Ectodermal cell (in vitro differentiated cells): ENCODE measurements at regions not wholly inside any gene's neighbourhood (a gene's known extent, or its start where the extent isn't known, plus 50 kb on each side); places are given as distances from the start of the nearest gene placed in this dataset.

Experiments used
- H3K27ac ChIP-seq: 2 replicates; pipeline ENCODE4 v1.7.0; 2013; ENCODE audit warnings: mild to moderate bottlenecking, low read depth, low read length; ENCODE audit not compliant: insufficient read depth, poor library complexity, severe bottlenecking
- H3K27me3 ChIP-seq: 2 replicates; pipeline ENCODE4 v1.7.0; 2013; ENCODE audit warnings: mild to moderate bottlenecking, low read length; ENCODE audit not compliant: insufficient read depth, control insufficient read depth, poor library complexity, severe bottlenecking
- H3K36me3 ChIP-seq: one replicate; pipeline ENCODE4 v1.7.0; 2013; ENCODE audit warnings: low read length; ENCODE audit not compliant: control insufficient read depth, insufficient read depth
- H3K4me1 ChIP-seq: one replicate; pipeline ENCODE4 v1.7.0; 2013; ENCODE audit warnings: low read length; ENCODE audit not compliant: control insufficient read depth, insufficient read depth
- H3K4me3 ChIP-seq: 2 replicates; pipeline ENCODE4 v1.7.0; 2013; ENCODE audit warnings: low read depth, low read length, control low read depth; ENCODE audit not compliant: insufficient read depth
- H3K9me3 ChIP-seq: 2 replicates; pipeline ENCODE4 v1.7.0; 2013; ENCODE audit warnings: mild to moderate bottlenecking, low read length, moderate library complexity; ENCODE audit not compliant: control insufficient read depth
- WGBS, 2 experiments: methylation state at CpG; one replicate each; pipeline ENCODE4 v1.1.7; 2013; ENCODE audit warnings: missing lambda C conversion rate in 2 of 2; 5-methylcytosine and 5-hydroxymethylcytosine counted together

DNA sequence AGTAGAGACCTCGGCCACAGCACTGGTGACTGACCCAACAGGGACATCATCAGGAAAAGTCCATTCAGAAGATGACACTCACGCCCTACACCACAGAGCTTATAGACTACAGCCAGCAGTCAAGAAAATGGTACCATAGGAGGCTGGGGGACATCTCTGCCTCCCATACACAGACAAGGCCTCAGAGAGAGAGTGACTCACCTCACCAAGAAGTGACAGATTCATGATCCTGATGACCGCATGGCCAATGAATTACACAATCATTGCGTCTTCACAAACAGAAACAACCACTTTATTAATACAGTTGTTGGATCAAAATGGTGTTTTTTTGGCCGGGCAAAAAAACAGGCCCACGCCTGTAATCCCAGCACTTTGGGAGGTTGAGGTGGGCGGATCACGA, 260.8 kb upstream of the TSHZ3 start:
- Histone ChIP-seq H3K36me3 (no peaks in the 10 kb centered on the region), H3K27me3 (no peaks in the 10 kb centered on the region), H3K4me3 (no peak overlapping the region), H3K9me3 (no peaks in the 10 kb centered on the region), H3K27ac (no peak overlapping the region), H3K4me1 (no peaks in the 10 kb centered on the region)
- 90 to 92% methylated on average over 7 to 8 of the region's 8 CpGs for WGBS, 2 experiments

DNA sequence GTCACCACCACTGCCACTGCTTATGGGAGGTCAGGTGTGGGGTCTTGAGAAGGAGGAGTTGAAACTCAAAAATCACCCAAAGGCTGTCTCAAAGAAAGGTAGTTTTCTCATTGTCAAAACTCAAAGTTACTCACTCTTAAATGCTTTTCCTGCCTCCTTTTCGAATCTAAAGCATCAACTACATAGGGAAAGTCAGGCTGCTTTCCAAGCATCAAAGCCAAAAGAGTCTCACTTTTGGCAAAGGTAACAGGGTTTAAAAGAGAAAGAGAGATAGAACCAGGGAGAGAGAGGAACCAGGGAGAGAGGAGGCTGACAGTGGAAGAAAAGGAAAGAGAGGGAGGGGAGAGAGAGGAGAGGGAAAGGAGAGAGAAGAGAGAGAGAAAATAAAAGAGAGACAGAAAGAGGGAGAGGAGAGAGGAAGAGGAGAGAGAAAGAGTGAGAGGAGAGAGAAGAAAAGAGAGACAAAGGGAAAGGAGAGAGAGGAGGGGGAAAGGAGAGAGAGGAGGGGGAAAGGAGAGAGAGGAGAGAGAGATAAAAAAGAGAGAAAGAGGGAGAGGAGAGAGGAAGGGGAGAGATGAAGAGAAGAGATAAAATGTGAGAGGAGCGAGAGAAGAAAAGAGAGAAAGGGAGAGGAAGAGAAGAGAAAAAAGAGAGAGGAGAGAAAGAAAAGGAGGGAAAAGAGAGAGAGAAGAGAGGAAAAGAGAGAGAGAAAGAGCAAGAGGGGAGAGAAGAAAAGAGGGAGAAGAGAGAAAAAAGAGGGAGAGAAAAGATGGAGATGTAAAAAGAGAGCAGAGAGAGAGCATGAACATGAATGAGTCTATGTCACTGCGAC, 262.0 kb upstream of the TSHZ3 start:
- no peak overlapping the region for H3K4me3 ChIP-seq

DNA sequence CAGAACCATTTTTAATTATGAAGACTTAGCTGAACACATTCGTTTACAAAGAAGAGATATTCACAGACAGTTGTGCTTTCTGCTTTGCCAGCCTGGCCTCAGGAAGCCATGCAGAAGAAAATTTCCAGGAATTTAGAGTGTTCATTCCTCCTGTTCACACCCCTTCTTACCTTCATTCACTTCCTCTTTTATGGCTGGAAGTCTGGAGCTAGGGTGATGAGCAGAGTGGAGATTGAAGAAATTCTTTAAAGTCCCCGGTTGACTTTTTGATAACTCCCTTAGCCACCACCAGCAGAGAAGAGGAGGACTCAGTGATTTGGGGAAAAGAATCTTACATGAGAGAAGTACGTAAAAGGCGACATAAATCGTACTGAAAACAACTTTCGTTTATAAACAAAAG, 263.6 kb upstream of the TSHZ3 start:
- no peaks in the 10 kb centered on the region for H3K36me3 ChIP-seq
- no peak overlapping the region for H3K27ac ChIP-seq
- no peaks in the 10 kb centered on the region for H3K4me1 ChIP-seq
- H3K4me3 ChIP-seq, result no peak overlapping the region
- H3K9me3 ChIP-seq, result no peaks in the 10 kb centered on the region
- H3K27me3 ChIP-seq, result no peaks in the 10 kb centered on the region
- WGBS, 2 experiments, result 91 to 92% methylated on average over 1 to 5 of the region's 6 CpGs

More for the DNA sequence above, 262.0 kb upstream of the TSHZ3 start:
- no peaks in the 10 kb centered on the region for H3K4me1 ChIP-seq
- no peaks in the 10 kb centered on the region for H3K36me3 ChIP-seq
- WGBS, 2 experiments, result 91 to 94% methylated on average over 3 of the region's 3 CpGs
- no peaks in the 10 kb centered on the region for H3K9me3 ChIP-seq
- no peaks in the 10 kb centered on the region for H3K27me3 ChIP-seq
- H3K27ac ChIP-seq, result no peak overlapping the region

DNA sequence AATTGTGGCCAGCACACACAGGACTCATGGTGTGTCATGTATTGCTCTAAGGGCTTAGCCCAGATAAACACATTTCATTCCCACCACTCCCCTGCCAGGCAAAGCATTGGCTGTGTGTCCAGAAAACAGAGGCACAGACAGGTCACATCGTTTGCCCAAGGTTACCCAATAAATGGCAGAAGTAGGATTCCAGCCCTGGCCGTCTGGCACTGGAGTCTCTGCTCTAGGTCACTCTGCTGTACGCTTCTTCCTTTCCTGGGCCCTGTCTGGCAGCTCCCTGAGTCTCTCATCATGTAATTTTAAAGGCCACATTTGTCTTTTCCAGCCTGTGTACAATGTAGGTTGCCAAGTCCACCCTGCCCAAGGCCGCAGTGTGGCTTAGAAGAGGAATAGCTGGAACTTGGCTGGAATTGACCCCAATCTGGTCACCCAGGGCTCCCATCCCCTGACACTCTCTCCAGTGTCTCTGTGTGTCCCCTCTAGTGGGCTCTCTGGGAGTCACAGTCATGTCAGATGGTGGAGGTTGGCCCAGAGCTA, 264.5 kb upstream of the TSHZ3 start:
- no peaks in the 10 kb centered on the region for H3K9me3 ChIP-seq
- H3K4me1 ChIP-seq, result no peaks in the 10 kb centered on the region
- no peaks in the 10 kb centered on the region for H3K36me3 ChIP-seq
- H3K4me3 ChIP-seq, result no peak overlapping the region
- H3K27ac ChIP-seq, result no peak overlapping the region
- 89 to 91% methylated on average over 4 of the region's 4 CpGs for WGBS, 2 experiments
- H3K27me3 ChIP-seq, result no peaks in the 10 kb centered on the region

DNA sequence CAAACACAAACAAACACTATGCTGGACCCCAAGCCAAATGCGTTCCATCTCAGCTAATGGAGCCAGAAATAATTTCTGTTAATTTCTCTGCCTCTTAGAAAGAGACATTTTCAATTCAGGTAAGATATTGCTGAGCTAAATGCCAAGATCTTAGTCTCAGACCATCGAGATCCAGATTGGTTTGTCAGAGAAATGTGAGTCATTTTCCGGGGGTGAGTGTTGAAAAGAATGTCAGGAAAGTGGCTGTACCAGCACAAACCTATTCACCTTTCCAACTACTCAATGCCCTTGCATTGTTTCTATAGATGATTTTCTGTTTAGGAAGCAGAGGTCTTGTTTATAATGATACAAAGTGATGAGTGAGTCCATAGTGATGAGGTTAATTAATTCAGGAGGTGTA, 266.8 kb upstream of the TSHZ3 start:
- 94 to 98% methylated on average over 3 of the region's 3 CpGs for WGBS, 2 experiments
- Histone ChIP-seq H3K27ac (no peak overlapping the region), H3K27me3 (no peaks in the 10 kb centered on the region), H3K4me1 (no peaks in the 10 kb centered on the region), H3K4me3 (no peak overlapping the region), H3K9me3 (no peaks in the 10 kb centered on the region), H3K36me3 (no peaks in the 10 kb centered on the region)

DNA sequence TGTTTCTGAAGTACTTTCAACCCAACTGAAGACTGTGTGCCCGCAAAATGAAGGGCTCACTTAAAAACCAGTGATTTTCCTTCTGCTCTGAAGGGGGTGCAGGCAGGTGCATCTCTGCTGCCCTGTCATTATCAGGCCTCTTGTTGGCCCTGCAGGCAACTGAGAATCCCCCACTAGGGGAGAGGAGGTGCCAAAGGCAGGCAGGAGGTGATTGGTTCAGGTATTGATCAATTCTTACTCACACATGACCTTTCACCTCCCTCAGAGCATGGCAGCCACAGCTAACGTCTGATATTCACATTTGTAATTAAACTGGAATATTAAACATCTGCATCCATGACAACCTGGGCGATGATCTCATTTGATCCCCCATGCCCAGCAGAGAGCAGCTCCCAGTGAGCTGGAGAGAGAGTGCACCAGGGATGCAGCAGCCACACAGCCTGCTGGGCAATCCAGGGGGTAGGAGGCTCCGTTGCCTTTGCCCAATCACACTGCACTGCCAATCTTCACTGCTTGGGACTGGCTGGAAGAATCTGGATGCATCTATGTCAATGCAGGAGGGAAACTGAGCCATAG, 267.9 kb upstream of the TSHZ3 start:
- Histone ChIP-seq H3K27me3 (no peaks in the 10 kb centered on the region), H3K9me3 (no peaks in the 10 kb centered on the region), H3K27ac (no peak overlapping the region), H3K4me3 (no peak overlapping the region), H3K4me1 (no peaks in the 10 kb centered on the region), H3K36me3 (no peaks in the 10 kb centered on the region)
- WGBS, 2 experiments, result 83% methylated on average over 4 of the region's 4 CpGs

DNA sequence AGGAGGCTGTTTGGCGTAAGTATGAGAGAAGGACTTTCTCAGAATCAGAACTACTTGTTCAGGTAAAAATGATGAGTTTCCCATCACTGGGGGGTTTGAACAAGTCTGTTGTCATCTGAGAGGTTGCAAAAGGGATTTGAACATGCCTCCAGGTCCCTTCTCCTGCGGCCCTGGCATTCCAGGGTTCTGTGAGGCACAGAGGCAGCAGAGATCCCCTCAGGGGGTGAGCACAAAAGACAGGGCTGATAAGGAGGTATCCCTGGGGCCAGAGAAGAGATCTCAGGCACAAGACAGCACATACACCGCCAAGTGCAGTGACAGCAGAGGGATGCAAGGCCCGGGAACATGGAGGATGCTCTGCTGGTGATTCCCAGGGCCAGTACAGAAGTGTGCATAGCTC, 275.8 kb upstream of the TSHZ3 start:
- H3K27ac ChIP-seq, result no peak overlapping the region
- H3K4me1 ChIP-seq, result peaks cover 18% of the 10 kb centered on the region
- H3K27me3 ChIP-seq, result no peaks in the 10 kb centered on the region
- H3K36me3 ChIP-seq, result no peaks in the 10 kb centered on the region
- H3K4me3 ChIP-seq, result no peak overlapping the region
- 86 to 87% methylated on average over 4 of the region's 4 CpGs for WGBS, 2 experiments
- no peaks in the 10 kb centered on the region for H3K9me3 ChIP-seq

DNA sequence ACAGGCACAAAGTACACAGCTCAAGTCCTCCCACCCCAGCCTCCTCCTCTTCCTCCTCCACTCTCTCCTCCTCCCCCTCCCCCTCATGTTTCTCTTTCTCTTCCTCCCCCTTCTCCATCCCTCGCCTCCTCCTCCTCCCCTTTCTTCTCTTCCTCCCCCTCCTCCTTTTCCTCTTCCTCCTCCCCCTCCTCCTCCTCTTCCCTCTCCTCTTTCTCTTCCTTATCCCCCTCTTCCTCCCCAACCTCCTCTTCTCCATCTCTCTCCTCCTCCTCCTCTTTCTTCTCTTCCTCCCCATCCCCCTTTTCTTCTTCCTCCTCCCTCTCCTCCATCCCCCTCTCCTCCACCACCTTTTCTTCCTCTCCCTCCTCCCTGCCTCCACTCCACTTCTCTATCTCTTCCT, 276.3 kb upstream of the TSHZ3 start:
- H3K4me1 ChIP-seq, result peaks cover 18% of the 10 kb centered on the region
- H3K9me3 ChIP-seq, result no peaks in the 10 kb centered on the region
- no peaks in the 10 kb centered on the region for H3K36me3 ChIP-seq
- 75 to 85% methylated on average over 1 of the region's 1 CpG for WGBS, 2 experiments
- no peak overlapping the region for H3K4me3 ChIP-seq
- H3K27me3 ChIP-seq, result no peaks in the 10 kb centered on the region
- H3K27ac ChIP-seq, result no peak overlapping the region

DNA sequence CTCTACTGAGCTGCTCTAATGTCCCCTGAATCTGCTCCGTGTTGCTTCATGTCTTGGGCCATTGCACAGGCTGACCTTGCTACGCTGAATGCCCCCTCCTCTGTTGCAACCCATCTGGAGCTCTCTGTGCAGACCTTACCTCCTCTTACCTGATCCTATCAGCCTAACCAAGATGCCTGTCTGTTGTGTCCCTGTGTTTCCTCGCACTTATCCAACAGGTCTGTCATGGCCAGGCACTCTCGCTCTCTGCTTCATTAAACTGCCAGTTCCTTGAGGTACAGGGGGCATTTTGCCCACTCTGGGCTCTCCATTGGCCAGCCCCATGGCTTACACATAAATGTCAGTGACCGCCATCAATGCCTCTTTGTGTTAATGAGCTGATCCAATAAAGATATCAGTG, 277.7 kb upstream of the TSHZ3 start:
- Histone ChIP-seq H3K27me3 (no peaks in the 10 kb centered on the region), H3K4me1 (peaks cover 18% of the 10 kb centered on the region), H3K9me3 (no peaks in the 10 kb centered on the region), H3K36me3 (no peaks in the 10 kb centered on the region), H3K27ac (no peak overlapping the region), H3K4me3 (no peak overlapping the region)
- 94 to 96% methylated on average over 5 of the region's 5 CpGs for WGBS, 2 experiments

DNA sequence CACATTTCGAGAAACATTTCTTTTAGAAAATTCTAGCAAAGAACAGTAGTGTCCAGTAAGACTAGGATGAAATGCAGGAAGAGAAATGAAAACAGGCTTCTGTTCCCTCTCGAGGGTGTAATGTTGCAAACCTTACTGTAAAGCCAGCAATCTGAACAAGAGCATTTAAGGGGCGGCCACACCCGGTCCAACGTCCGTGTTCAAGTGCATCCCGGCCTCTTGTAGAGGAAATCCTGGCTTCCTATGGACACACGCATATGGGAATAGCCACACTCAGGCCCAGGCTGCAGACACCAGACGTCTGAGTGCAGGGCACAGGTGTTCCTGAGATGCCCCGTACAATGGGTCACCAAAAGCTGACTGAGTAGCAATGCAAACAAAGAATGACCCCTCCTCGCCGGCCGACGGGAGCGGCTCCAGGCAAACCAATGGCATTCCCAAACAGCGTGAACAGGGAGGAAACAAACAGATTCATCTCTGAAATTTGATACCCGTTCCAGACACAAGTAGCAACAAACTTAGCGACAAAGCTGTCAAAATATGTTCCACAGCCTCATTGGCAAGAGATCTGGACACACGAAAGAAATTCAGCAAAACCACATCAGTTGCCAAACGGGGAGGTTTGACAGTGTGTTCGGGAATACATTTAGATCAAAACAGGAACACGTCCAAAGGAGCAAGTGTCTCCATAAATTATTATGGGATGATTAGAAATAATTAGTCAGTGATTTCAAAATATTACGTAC, 278.6 kb upstream of the TSHZ3 start:
- 90 to 92% methylated on average over 23 of the region's 23 CpGs for WGBS, 2 experiments
- Histone ChIP-seq H3K9me3 (no peaks in the 10 kb centered on the region), H3K36me3 (no peaks in the 10 kb centered on the region), H3K27me3 (no peaks in the 10 kb centered on the region), H3K27ac (no peak overlapping the region), H3K4me1 (peaks cover 18% of the 10 kb centered on the region), H3K4me3 (no peak overlapping the region)
